Activated CD8-positive, alpha-beta T cell treated with anti-CD3 and anti-CD28 coated beads for 36 hours (primary cell): ENCODE measurements at regions not wholly inside any gene's neighbourhood (a gene's known extent, or its start where the extent isn't known, plus 50 kb on each side); places are given as distances from the start of the nearest gene placed in this dataset.

Experiments
- ATAC-seq: fragments of 200-7000 bp; cut with Tn5 transposase; one replicate; pipeline ENCODE4 v1.10.0; 2021; ENCODE audit warnings: mild to moderate bottlenecking, moderate library complexity
- CTCF ChIA-PET: fragments of 350-600 bp; sonication (Branson Sonifier 250); formaldehyde crosslinking; loops from one replicate; lab custom pipeline; 2021; ENCODE audit warnings: antibody characterized with exemption; lab: Charles Lee
- POLR2A ChIA-PET: fragments of 350-600 bp; sonication (Branson Sonifier 250); formaldehyde crosslinking; loops from one replicate; lab custom pipeline; 2021; ENCODE audit warnings: antibody characterized with exemption; lab: Charles Lee
- DNase-seq: peaks from one replicate; pipeline ENCODE4 v3.0.0-alpha.2; 2020
- H3K27ac Mint-ChIP-seq: one replicate; pipeline ENCODE4 v1.8.0; 2021; ENCODE audit warnings: mild to moderate bottlenecking, mixed read lengths
- H3K27me3 Mint-ChIP-seq: one replicate; pipeline ENCODE4 v1.8.0; 2021; ENCODE audit warnings: mixed read lengths
- H3K36me3 Mint-ChIP-seq: one replicate; pipeline ENCODE4 v1.8.0; 2021; ENCODE audit warnings: low read depth, mixed read lengths
- H3K4me1 Mint-ChIP-seq: one replicate; pipeline ENCODE4 v1.8.0; 2021; ENCODE audit warnings: low read depth, mixed read lengths
- H3K4me3 Mint-ChIP-seq: one replicate; pipeline ENCODE4 v1.8.0; 2021; ENCODE audit warnings: mild to moderate bottlenecking, moderate library complexity, mixed read lengths
- H3K9me3 Mint-ChIP-seq: one replicate; pipeline ENCODE4 v1.8.0; 2021; ENCODE audit warnings: mixed read lengths
- CTCF ChIP-seq: fragments of 200-600 bp; IDR thresholded peaks from one replicate; pipeline ENCODE4 v1.8.0; 2022; ENCODE audit warnings: antibody characterized with exemption, mild to moderate bottlenecking
- intact Hi-C: fragments of 100-400 bp; cut with micrococcal nuclease; formaldehyde crosslinking; loops from one replicate; pipeline ENCODE4 v1.10.0; 2022

DNA sequence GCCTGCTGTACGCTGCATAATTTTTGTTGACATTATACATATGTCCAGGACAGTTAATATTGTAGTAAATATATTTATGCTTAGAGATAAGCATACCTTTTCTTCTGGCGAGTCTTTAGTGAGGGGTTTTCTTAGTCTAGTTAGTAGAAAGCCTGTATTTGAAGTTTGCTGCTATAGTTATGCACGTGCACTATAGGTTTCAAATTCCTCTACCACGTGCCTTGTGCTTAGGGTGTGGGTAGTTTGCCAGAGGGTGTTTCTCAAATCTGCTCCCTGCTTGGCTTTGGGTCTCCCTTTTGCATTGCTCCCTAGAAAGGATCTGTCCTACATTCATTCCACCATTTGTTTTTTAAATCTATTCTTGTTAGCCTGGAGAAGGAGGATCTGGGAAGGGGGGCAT lies 181.4 kb upstream of the UFL1 start:
- POLR2A ChIA-PET, result no interaction called here

GRCh38 chr6:96345501-96345900 lies 176.1 kb upstream of the UFL1 start:
- no peak for TF ChIP-seq CTCF
- Mint-ChIP-seq H3K27ac (no peak overlapping the region), H3K9me3 (peaks cover 9% of the 10 kb centered on the region), H3K4me3 (no peak overlapping the region), H3K4me1 (no peaks in the 10 kb centered on the region), H3K27me3 (peaks cover 13% of the 10 kb centered on the region), H3K36me3 (peaks cover 2% of the 10 kb centered on the region)
- CTCF ChIA-PET, result no interaction called here
- intact Hi-C loops, result no loop called here
- ATAC-seq (no peak), DNase-seq (no peak)
- POLR2A ChIA-PET, result no interaction called here

More for the DNA sequence above, 181.4 kb upstream of the UFL1 start:
- no peak overlapping the region for H3K27ac Mint-ChIP-seq
- H3K27me3 Mint-ChIP-seq, result peaks cover 7% of the 10 kb centered on the region
- CTCF ChIA-PET, result no interaction called here
- H3K4me3 Mint-ChIP-seq, result no peak overlapping the region
- H3K4me1 Mint-ChIP-seq, result no peaks in the 10 kb centered on the region
- ATAC-seq (no peak), DNase-seq (no peak)
- intact Hi-C loops, result no loop called here
- H3K9me3 Mint-ChIP-seq, result peaks cover 9% of the 10 kb centered on the region
- H3K36me3 Mint-ChIP-seq, result peaks cover 2% of the 10 kb centered on the region
- no peak for TF ChIP-seq CTCF

DNA sequence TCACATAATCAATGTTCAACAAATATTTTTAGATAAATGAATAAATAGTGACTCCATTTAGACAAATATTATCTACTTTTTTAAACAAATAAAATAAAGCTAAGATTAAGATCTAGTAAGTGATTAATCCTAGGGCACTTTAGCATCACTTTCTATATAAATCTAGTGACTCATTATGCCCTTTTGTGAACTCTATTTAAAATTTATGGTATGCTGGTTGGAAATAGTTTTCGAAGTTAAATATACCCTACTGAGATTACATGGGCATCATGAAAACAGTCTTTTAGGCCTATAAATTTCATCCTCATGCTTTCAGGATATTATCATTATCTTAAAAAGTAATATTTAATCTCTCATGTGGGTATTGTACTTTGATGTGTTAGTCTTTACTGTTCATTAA lies 140.4 kb upstream of the UFL1 start:
- DNase-seq, result no peak
- Mint-ChIP-seq H3K4me1 (no peaks in the 10 kb centered on the region), H3K4me3 (no peak overlapping the region), H3K27ac (no peak overlapping the region), H3K9me3 (no peaks in the 10 kb centered on the region), H3K36me3 (no peaks in the 10 kb centered on the region), H3K27me3 (peaks cover 11% of the 10 kb centered on the region)
- ChIA-PET POLR2A (no interaction called here), CTCF (no interaction called here)
- TF ChIP-seq CTCF, result no peak
- intact Hi-C loops, result no loop called here
- no peak for ATAC-seq

DNA sequence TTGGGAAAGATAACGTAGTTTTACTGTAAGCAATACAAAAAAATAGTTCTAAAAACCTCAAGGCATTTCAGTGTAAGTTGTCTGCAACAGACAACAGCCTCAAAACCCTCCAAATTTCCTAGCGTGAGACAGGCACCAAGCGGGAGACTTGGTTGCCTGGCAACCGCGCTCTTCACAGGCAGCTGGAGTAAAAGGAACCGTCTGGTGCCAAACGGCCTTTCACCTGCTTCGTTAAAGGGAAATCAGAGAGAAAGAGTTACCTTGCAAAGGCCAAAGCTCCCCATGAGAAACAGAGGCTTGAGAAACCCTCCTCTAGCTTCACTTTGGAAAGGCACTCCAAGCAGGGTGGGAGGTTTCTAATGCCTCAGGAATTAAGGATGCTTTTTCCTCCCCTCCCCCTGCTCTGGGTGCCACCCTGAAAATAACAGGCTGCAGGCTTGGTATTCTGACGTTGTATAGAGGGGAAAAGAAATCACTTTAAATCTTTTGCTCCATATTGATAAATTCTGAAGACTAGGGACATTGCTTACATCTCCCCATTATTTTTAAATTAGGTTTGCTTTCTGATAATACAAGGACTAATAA lies 129.7 kb upstream of the UFL1 start:
- intact Hi-C loops, result no loop called here
- no peak for TF ChIP-seq CTCF
- H3K27me3 Mint-ChIP-seq, result peaks cover 8% of the 10 kb centered on the region
- POLR2A ChIA-PET, result no interaction called here
- H3K4me1 Mint-ChIP-seq, result peaks cover 2% of the 10 kb centered on the region
- DNase-seq (peak; percentile 35), ATAC-seq (peak; percentile 47)
- CTCF ChIA-PET, result interaction anchor here (1.2 kb wide), 1 partner anchor 77 kb away, joined by 3 read pairs; no protein-coding TSS in a partner anchor
- H3K36me3 Mint-ChIP-seq, result no peaks in the 10 kb centered on the region
- no peak overlapping the region for H3K4me3 Mint-ChIP-seq
- H3K9me3 Mint-ChIP-seq, result no peaks in the 10 kb centered on the region
- H3K27ac Mint-ChIP-seq, result no peak overlapping the region

DNA sequence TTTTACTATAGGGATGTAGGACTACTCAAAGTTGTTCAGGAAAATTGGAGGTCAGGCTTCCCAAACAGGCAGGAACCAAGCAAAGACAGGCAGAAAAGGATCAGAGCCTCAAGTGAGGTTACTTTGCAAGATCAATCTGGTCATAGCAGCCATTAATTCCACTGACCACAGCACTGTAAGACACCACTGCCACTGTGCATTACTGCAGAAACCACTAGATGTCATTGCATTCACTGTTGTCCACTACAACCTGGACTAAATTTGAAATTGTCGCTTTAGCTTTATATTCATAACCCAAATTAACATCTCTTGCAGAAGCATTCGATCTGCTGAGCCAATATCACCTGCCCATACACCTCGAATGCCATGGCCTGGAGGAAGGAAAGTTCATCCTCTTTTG lies 126.9 kb upstream of the UFL1 start:
- Mint-ChIP-seq H3K36me3 (no peaks in the 10 kb centered on the region), H3K27me3 (peaks cover 11% of the 10 kb centered on the region), H3K4me1 (peaks cover 2% of the 10 kb centered on the region), H3K4me3 (no peak overlapping the region), H3K27ac (no peak overlapping the region), H3K9me3 (no peaks in the 10 kb centered on the region)
- ChIA-PET POLR2A (no interaction called here), CTCF (no interaction called here)
- ATAC-seq (no peak), DNase-seq (no peak)
- intact Hi-C loops, result no loop called here
- no peak for TF ChIP-seq CTCF
